ENCODE measurements at regions not wholly inside any gene's neighbourhood (a gene's known extent, or its start where the extent isn't known, plus 50 kb on each side); places are given as distances from the start of the nearest gene placed in this dataset.

DNA sequence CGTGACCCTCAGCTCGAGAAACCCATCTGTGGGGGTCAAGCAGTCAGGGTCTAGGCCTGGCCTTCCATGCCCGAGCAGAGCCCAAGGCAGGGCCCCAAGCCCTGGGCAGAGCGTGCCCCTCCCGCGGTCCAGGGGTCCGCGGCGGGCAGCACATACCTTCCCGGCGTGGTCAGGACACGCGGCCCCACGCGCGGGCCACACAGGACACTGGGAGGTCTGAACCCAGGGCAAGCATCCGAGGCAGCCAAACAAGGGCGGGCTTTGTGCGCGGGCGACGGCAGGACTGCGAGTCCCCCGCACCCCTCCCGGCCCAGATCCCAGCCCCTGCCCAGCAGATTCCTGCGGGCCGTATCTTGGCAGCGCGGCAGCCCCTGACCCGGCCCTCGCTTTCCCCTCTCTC, 61.6 kb upstream of the ACAN start:
- intact Hi-C loops (cut with DNase I) = no loop called here
- H3K4me1 ChIP-seq = no peaks in the 10 kb centered on the region
- no peaks in the 10 kb centered on the region for H3K9me3 ChIP-seq
- H3K4me3 ChIP-seq = no peak overlapping the region
- peaks cover 0 to 46% of the 10 kb centered on the region in 2 donors for H3K27me3 ChIP-seq
- no peak for ATAC-seq
- no peak for DNase-seq
- no peak overlapping the region for H3K27ac ChIP-seq
- TF ChIP-seq, protein P1, sequence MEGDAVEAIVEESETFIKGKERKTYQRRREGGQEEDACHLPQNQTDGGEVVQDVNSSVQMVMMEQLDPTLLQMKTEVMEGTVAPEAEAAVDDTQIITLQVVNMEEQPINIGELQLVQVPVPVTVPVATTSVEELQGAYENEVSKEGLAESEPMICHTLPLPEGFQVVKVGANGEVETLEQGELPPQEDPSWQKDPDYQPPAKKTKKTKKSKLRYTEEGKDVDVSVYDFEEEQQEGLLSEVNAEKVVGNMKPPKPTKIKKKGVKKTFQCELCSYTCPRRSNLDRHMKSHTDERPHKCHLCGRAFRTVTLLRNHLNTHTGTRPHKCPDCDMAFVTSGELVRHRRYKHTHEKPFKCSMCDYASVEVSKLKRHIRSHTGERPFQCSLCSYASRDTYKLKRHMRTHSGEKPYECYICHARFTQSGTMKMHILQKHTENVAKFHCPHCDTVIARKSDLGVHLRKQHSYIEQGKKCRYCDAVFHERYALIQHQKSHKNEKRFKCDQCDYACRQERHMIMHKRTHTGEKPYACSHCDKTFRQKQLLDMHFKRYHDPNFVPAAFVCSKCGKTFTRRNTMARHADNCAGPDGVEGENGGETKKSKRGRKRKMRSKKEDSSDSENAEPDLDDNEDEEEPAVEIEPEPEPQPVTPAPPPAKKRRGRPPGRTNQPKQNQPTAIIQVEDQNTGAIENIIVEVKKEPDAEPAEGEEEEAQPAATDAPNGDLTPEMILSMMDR (IDR thresholded peaks at IDR 0.05) = no peak
- no peaks in the 10 kb centered on the region for H3K36me3 ChIP-seq

DNA sequence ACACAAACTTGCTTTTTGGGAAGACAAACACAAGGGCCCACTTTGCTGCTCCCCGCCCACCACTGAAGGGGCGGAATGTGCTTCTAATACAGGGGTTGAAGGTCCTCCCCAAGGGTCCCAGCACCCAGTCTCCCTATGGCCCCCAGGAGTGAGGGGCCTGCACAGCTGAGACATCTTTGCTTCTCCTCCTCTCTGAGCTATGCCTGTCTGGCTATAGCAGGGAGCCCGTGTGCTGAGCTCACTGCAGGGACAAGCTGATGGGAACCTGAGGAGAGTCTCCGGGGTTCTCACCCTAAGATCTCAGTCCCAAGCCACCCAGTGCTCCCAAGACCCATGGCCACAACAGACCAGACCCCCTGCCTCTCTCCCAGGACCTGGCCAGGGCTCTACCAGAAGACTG, 61.1 kb upstream of the ACAN start:
- no peaks in the 10 kb centered on the region for H3K9me3 ChIP-seq
- DNase-seq (no peak), ATAC-seq (no peak)
- H3K4me1 ChIP-seq = no peaks in the 10 kb centered on the region
- no peak overlapping the region for H3K4me3 ChIP-seq
- intact Hi-C loops (cut with DNase I) = no loop called here
- no peak overlapping the region for H3K27ac ChIP-seq
- H3K27me3 ChIP-seq = peaks cover 0 to 46% of the 10 kb centered on the region in 2 donors
- TF ChIP-seq, protein P1 (IDR thresholded peaks at IDR 0.05) = no peak
- H3K36me3 ChIP-seq = no peaks in the 10 kb centered on the region

DNA sequence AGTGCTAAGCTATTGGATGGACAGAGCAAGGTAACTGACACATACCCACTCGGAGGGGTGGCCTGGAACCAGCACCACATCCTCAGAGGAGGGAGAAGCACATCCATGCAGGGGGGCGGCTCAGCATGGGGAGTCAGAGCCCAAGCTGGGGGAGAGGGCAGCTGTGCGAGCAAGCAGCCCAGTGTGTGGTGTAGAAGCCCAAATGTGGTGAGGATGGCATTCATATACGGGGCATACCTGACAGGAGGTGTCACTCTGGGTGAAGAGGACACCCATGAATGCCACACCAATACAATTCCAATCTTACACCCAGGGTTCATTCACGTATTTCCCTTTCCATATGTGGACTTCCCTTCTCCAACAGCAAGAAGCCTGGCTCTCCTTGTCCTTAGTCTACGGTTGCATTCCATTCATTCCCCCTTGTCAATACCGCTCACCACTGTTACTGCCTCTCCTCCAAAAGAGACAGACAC, 58.7 kb upstream of the ACAN start:
- no peaks in the 10 kb centered on the region for H3K36me3 ChIP-seq
- no peak for DNase-seq
- intact Hi-C loops (cut with DNase I) = no loop called here
- H3K27ac ChIP-seq = no peak overlapping the region
- no peaks in the 10 kb centered on the region for H3K9me3 ChIP-seq
- peaks cover 0 to 52% of the 10 kb centered on the region in 2 donors for H3K27me3 ChIP-seq
- TF ChIP-seq, protein P1 (IDR thresholded peaks at IDR 0.05) = no peak
- no peak overlapping the region for H3K4me3 ChIP-seq
- no peak for ATAC-seq
- H3K4me1 ChIP-seq = no peaks in the 10 kb centered on the region

DNA sequence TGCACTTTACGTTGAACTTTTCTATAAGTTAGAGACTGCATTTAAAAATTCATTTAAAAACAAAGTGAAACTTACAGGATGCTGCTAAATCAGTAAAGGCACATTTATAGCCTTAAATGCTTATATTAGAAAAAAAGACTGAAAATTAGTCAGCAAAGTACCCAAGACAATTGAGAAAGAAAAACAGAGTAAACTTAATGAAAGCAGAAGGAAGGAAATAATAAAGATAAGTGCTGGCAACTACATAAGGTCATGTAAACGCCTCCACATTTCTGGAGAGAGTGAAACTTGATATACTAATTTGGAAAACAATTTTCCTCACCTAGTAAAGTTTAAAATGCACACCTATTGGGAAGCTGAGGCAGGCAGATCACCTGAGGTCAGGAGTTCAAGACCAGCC, 58.2 kb upstream of the ACAN start:
- intact Hi-C loops (cut with DNase I) = no loop called here
- ATAC-seq (no peak), DNase-seq (no peak)
- H3K36me3 ChIP-seq = no peaks in the 10 kb centered on the region
- TF ChIP-seq, protein P1 (IDR thresholded peaks at IDR 0.05) = no peak
- H3K9me3 ChIP-seq = no peaks in the 10 kb centered on the region
- H3K4me3 ChIP-seq = no peak overlapping the region
- no peaks in the 10 kb centered on the region for H3K4me1 ChIP-seq
- H3K27me3 ChIP-seq = peaks cover 0 to 52% of the 10 kb centered on the region in 2 donors
- no peak overlapping the region for H3K27ac ChIP-seq

DNA sequence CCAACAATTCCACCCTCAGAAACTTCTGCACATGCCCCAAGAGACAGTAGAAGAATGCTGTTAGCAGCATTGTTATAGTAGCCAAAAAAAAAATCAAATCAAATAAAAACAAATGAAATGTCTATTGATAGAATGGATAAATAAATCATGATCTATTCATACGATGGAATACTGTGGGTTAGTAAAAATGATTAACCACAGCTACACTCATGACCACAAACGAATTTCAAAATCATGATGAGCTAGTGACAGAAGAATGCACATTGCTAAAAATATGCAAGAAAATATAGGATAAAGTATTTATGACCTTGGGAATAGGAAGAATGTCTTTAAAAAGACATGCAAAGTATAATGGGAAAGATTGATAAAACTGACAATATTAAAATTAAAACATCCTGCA, 57.5 kb upstream of the ACAN start:
- Histone ChIP-seq H3K4me3 (no peak overlapping the region), H3K9me3 (no peaks in the 10 kb centered on the region), H3K27me3 (peaks cover 0 to 51% of the 10 kb centered on the region in 2 donors), H3K36me3 (no peaks in the 10 kb centered on the region), H3K4me1 (no peaks in the 10 kb centered on the region), H3K27ac (no peak overlapping the region)
- no peak for DNase-seq
- TF ChIP-seq, protein P1 (IDR thresholded peaks at IDR 0.05) = no peak
- intact Hi-C loops (cut with DNase I) = no loop called here
- no peak for ATAC-seq
